ENCODE measurements at regions not wholly inside any gene's neighbourhood (a gene's known extent, or its start where the extent isn't known, plus 50 kb on each side); places are given as distances from the start of the nearest gene placed in this dataset.

- TF ChIP-seq CTCF (optimal IDR thresholded peaks at IDR 0.05 in 1 of 3, IDR thresholded peaks at IDR 0.05 in 1 of 3, conservative IDR thresholded peaks at IDR 0.05 in 1 of 3; ENCODE audit: extremely low read depth in 1 of 3, insufficient read depth in 2 of 3, low read length in 3 of 3) (no peak), EZH2 (IDR thresholded peaks at IDR 0.05; ENCODE audit: low read length) (no peak)
Observed at GRCh38 chr12:76701690-76702089, 62.2 kb upstream of the ZDHHC17 start.
